CD14-positive monocyte (primary cell): ENCODE measurements at regions not wholly inside any gene's neighbourhood (a gene's known extent, or its start where the extent isn't known, plus 50 kb on each side); places are given as distances from the start of the nearest gene placed in this dataset.

Experiments
- DNase-seq, 3 donors: peaks; one replicate each; pipeline ENCODE4 v3.0.0-alpha.2; 2011 to 2022
- H2AFZ ChIP-seq: 2 replicates; pipeline ENCODE4 v1.6.0; 2012; ENCODE audit warnings: mild to moderate bottlenecking, low read depth, low read length, inconsistent platforms; ENCODE audit not compliant: insufficient read depth, poor library complexity, severe bottlenecking
- H3K27ac ChIP-seq, 2 donors: 1 replicate in 1 of 2; 2 replicates in 1 of 2; pipeline ENCODE4 v1.5.1; 2012 to 2013; ENCODE audit warnings: low read length in 2 of 2, control low read depth in 1 of 2, inconsistent platforms in 1 of 2, low read depth in 1 of 2, mild to moderate bottlenecking in 1 of 2
- H3K27me3 ChIP-seq, 2 donors: one replicate each; pipeline versions ENCODE4 v1.6.0 to v1.6.1; 2011 to 2013; ENCODE audit warnings: low read length in 2 of 2; ENCODE audit not compliant: control insufficient read depth in 2 of 2, insufficient read depth in 2 of 2
- H3K36me3 ChIP-seq, 2 donors: replicated peaks in 1 of 2; 1 replicate in 1 of 2; 2 replicates in 1 of 2; pipeline versions ENCODE4 v1.5.1 to v1.6.1; 2012 to 2013; ENCODE audit warnings: low read length in 2 of 2, control low read depth in 1 of 2, inconsistent platforms in 1 of 2, mild to moderate bottlenecking in 1 of 2; ENCODE audit not compliant: insufficient read depth in 2 of 2, control insufficient read depth in 1 of 2
- H3K4me1 ChIP-seq, 2 donors: 1 replicate in 1 of 2; 2 replicates in 1 of 2; pipeline versions ENCODE4 v1.5.1 to v1.6.1; 2012 to 2013; ENCODE audit warnings: low read length in 2 of 2, control low read depth in 1 of 2, inconsistent platforms in 1 of 2, mild to moderate bottlenecking in 1 of 2, moderate library complexity in 1 of 2; ENCODE audit not compliant: insufficient read depth in 2 of 2, control insufficient read depth in 1 of 2
- H3K4me2 ChIP-seq: replicated peaks from 2 replicates; pipeline ENCODE3; 2012; ENCODE audit warnings: low read length, moderate library complexity, mild to moderate bottlenecking; ENCODE audit not compliant: poor library complexity, severe bottlenecking; ENCODE audit errors: extremely low read depth
- H3K4me3 ChIP-seq, 3 experiments: fragments of 200-600 bp in 1 of 3; sonication (generic) in 1 of 3; replicated peaks in 1 of 3; 1 replicate in 2 of 3; 2 replicates in 1 of 3; pipeline ENCODE4 v1.5.1; 2011 to 2013; ENCODE audit warnings: low read length in 3 of 3, mild to moderate bottlenecking in 3 of 3, control low read depth in 2 of 3, low read depth in 2 of 3, inconsistent platforms in 1 of 3, moderate library complexity in 1 of 3
- H3K79me2 ChIP-seq: 2 replicates; pipeline ENCODE4 v1.6.0; 2012; ENCODE audit warnings: mild to moderate bottlenecking, control low read depth, inconsistent platforms, low read length, moderate library complexity; ENCODE audit not compliant: insufficient read depth
- H3K9ac ChIP-seq: 2 replicates; pipeline ENCODE4 v1.6.0; 2017; ENCODE audit warnings: low read length, mild to moderate bottlenecking; ENCODE audit not compliant: insufficient read depth, poor library complexity, severe bottlenecking
- H3K9me3 ChIP-seq, 2 donors: replicated peaks in 1 of 2; 1 replicate in 1 of 2; 2 replicates in 1 of 2; pipeline versions ENCODE4 v1.5.1 to v1.6.1; 2012 to 2013; ENCODE audit warnings: low read length in 2 of 2, control low read depth in 1 of 2; ENCODE audit not compliant: control insufficient read depth in 1 of 2, insufficient read depth in 1 of 2
- H4K20me1 ChIP-seq: 2 replicates; pipeline ENCODE4 v1.6.0; 2012; ENCODE audit warnings: mild to moderate bottlenecking, low read length, control low read depth, moderate library complexity; ENCODE audit not compliant: insufficient read depth
- H3K27ac Mint-ChIP-seq, 7 donors: one replicate each; pipeline ENCODE4 v1.8.0; 2020; ENCODE audit warnings: mild to moderate bottlenecking in 7 of 7, mixed read lengths in 7 of 7, moderate library complexity in 6 of 7, inconsistent platforms in 2 of 7
- H3K27me3 Mint-ChIP-seq, 3 donors: one replicate each; pipeline ENCODE4 v1.8.0; 2021 to 2022; ENCODE audit warnings: low read depth in 3 of 3, mild to moderate bottlenecking in 3 of 3, mixed read lengths in 3 of 3, moderate library complexity in 3 of 3, inconsistent platforms in 1 of 3
- H3K36me3 Mint-ChIP-seq, 2 donors: one replicate each; pipeline ENCODE4 v1.8.0; 2020; ENCODE audit warnings: mixed read lengths in 2 of 2, inconsistent platforms in 1 of 2, mild to moderate bottlenecking in 1 of 2
- H3K4me1 Mint-ChIP-seq: one replicate; pipeline ENCODE4 v1.8.0; 2020; ENCODE audit warnings: mild to moderate bottlenecking, mixed read lengths
- H3K4me3 Mint-ChIP-seq, 2 donors: one replicate each; pipeline ENCODE4 v1.8.0; 2020; ENCODE audit warnings: mild to moderate bottlenecking in 2 of 2, mixed read lengths in 2 of 2, moderate library complexity in 1 of 2
- H3K9me3 Mint-ChIP-seq, 7 donors: one replicate each; pipeline ENCODE4 v1.8.0; 2020 to 2022; ENCODE audit warnings: mixed read lengths in 7 of 7, mild to moderate bottlenecking in 6 of 7, moderate library complexity in 6 of 7, inconsistent platforms in 2 of 7
- WGBS: methylation state at CpG from one replicate; pipeline ENCODE4 v1.1.5; 2013; ENCODE audit warnings: missing lambda C conversion rate; ENCODE audit not compliant: insufficient coverage; 5-methylcytosine and 5-hydroxymethylcytosine counted together
- intact Hi-C, 2 donors: fragments of 100-400 bp; cut with micrococcal nuclease; formaldehyde crosslinking; loops; one replicate each; pipeline versions ENCODE4 v1.15.0 to v1.15.1; 2023
- TF ChIP-seq, protein P1 (sequence below): fragments of 200-600 bp; IDR thresholded peaks from one replicate; pipeline ENCODE4 v1.8.0; 2022; ENCODE audit warnings: antibody characterized with exemption, mild to moderate bottlenecking

- no peaks in the 10 kb centered on the region for H3K36me3 Mint-ChIP-seq
These were observed 615.0 kb upstream of the NECTIN3 start for GRCh38 chr3:110456438-110457138.

DNA sequence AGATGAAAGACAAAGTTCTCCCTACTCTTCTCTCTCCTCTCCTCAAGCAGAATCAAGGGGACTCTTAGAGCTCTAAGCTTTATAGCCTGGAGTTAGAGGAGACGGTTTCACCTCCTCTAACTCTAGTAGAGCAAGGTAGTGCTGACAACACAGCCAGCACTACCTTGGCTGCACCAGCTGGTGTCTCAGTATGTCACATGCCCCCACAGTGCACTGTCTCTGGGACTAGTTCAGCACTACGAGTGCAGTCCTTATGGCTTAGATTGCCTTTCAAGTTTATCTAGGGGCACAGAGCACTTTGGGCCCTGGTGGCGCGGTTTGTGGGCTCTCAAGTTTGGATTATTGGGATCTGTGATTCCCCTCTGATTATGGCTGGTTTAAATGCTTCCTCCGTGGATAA lies 614.1 kb upstream of the NECTIN3 start:
- no peak overlapping the region for H3K27ac Mint-ChIP-seq
- Histone ChIP-seq H3K4me2 (no peak overlapping the region), H2AFZ (no peak overlapping the region), H4K20me1 (no peaks in the 10 kb centered on the region), H3K36me3 (no peaks in the 10 kb centered on the region), H3K9ac (no peak overlapping the region), H3K79me2 (no peaks in the 10 kb centered on the region), H3K27ac (no peak overlapping the region), H3K9me3 (peaks cover 16 to 18% of the 10 kb centered on the region in 2 donors), H3K4me1 (no peaks in the 10 kb centered on the region), H3K4me3 (no peak overlapping the region), H3K27me3 (no peaks in the 10 kb centered on the region)
- no peaks in the 10 kb centered on the region for H3K27me3 Mint-ChIP-seq
- H3K4me3 Mint-ChIP-seq, result no peak overlapping the region
- H3K36me3 Mint-ChIP-seq, result no peaks in the 10 kb centered on the region
- TF ChIP-seq, protein P1, sequence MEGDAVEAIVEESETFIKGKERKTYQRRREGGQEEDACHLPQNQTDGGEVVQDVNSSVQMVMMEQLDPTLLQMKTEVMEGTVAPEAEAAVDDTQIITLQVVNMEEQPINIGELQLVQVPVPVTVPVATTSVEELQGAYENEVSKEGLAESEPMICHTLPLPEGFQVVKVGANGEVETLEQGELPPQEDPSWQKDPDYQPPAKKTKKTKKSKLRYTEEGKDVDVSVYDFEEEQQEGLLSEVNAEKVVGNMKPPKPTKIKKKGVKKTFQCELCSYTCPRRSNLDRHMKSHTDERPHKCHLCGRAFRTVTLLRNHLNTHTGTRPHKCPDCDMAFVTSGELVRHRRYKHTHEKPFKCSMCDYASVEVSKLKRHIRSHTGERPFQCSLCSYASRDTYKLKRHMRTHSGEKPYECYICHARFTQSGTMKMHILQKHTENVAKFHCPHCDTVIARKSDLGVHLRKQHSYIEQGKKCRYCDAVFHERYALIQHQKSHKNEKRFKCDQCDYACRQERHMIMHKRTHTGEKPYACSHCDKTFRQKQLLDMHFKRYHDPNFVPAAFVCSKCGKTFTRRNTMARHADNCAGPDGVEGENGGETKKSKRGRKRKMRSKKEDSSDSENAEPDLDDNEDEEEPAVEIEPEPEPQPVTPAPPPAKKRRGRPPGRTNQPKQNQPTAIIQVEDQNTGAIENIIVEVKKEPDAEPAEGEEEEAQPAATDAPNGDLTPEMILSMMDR, result no peak
- WGBS, result 77% methylated on average over 4 of the region's 5 CpGs
- no peak for DNase-seq
- intact Hi-C loops, result no loop called here
- peaks cover 3 to 16% (median 10%) of the 10 kb centered on the region in 7 donors for H3K9me3 Mint-ChIP-seq
- H3K4me1 Mint-ChIP-seq, result no peaks in the 10 kb centered on the region

More at GRCh38 chr3:110456438-110457138, 615.0 kb upstream of the NECTIN3 start:
- TF ChIP-seq, protein P1, result no peak
- no peak overlapping the region for H3K27ac ChIP-seq
- no peak overlapping the region for H3K4me3 ChIP-seq
- no peak overlapping the region for H2AFZ ChIP-seq
- intact Hi-C loops, result no loop called here
- H3K79me2 ChIP-seq, result no peaks in the 10 kb centered on the region
- peaks cover 16 to 18% of the 10 kb centered on the region in 2 donors for H3K9me3 ChIP-seq
- Mint-ChIP-seq H3K4me1 (no peaks in the 10 kb centered on the region), H3K27ac (no peak overlapping the region), H3K27me3 (no peaks in the 10 kb centered on the region), H3K9me3 (peaks cover 3 to 16% (median 10%) of the 10 kb centered on the region in 7 donors), H3K4me3 (no peak overlapping the region)
- no peaks in the 10 kb centered on the region for H3K4me1 ChIP-seq
- no peak overlapping the region for H3K4me2 ChIP-seq
- WGBS, result 96% methylated on average over 3 of the region's 4 CpGs
- no peaks in the 10 kb centered on the region for H3K36me3 ChIP-seq
- H4K20me1 ChIP-seq, result no peaks in the 10 kb centered on the region
- DNase-seq, result no peak
- H3K27me3 ChIP-seq, result no peaks in the 10 kb centered on the region
- no peak overlapping the region for H3K9ac ChIP-seq
